Posterior cingulate gyrus (tissue), 11 donors: ENCODE measurements at regions not wholly inside any gene's neighbourhood (a gene's known extent, or its start where the extent isn't known, plus 50 kb on each side); places are given as distances from the start of the nearest gene placed in this dataset.
A peak's percentile ranks its signal among the peaks of the same experiment; 100 is the strongest.

Experiments used
- DNase-seq, 10 donors: peaks; one replicate each; pipeline versions ENCODE4 v3.0.0 to v3.0.0-alpha.2; 2020 to 2021; ENCODE audit warnings: mixed read lengths in 3 of 10
- intact Hi-C: fragments of 100-400 bp; cut with DNase I; formaldehyde crosslinking; loops from one replicate; pipeline ENCODE4 v1.15.1; 2023

GRCh38 chrX:33607042-33607595 lies 395.8 kb upstream of the DMD start:
- peak in 2 of 10 donors; percentile 40 to 49 for DNase-seq
- intact Hi-C loops, result no loop called here

GRCh38 chrX:33605997-33606396 lies 394.6 kb upstream of the DMD start:
- intact Hi-C loops, result no loop called here

GRCh38 chrX:33592396-33592795 lies 381.0 kb upstream of the DMD start:
- intact Hi-C loops, result no loop called here
- no peak for DNase-seq

More at GRCh38 chrX:33605997-33606396, 394.6 kb upstream of the DMD start:
- DNase-seq, result peak in 2 of 10 donors; percentile 19 to 34

GRCh38 chrX:33589316-33589715 lies 378.0 kb upstream of the DMD start:
- DNase-seq, result no peak
- intact Hi-C loops, result no loop called here

- no peak for DNase-seq
- intact Hi-C loops, result no loop called here
These were observed 332.4 kb upstream of the DMD start for GRCh38 chrX:33543757-33544156.
